ENCODE measurements at regions not wholly inside any gene's neighbourhood (a gene's known extent, or its start where the extent isn't known, plus 50 kb on each side); places are given as distances from the start of the nearest gene placed in this dataset.

- no peak overlapping the region for H3K4me3 ChIP-seq (replicated peaks in 1 of 2; ENCODE audit: low read depth in 1 of 2, low read length in 2 of 2)
- RAD21 ChIA-PET (ENCODE audit: low non-redundant PET in 1 of 2, low total read pairs in 2 of 2, uncharacterized antibody in 2 of 2, unreplicated experiment in 2 of 2) = no interaction called here
- H3K9me2 ChIP-seq (ENCODE audit: insufficient read depth) = no peaks in the 10 kb centered on the region
- intact Hi-C loops (cut with micrococcal nuclease) = no loop called here
- H3K79me2 ChIP-seq (ENCODE audit: insufficient read depth, low read length) = no peaks in the 10 kb centered on the region
- H3K27ac ChIP-seq (ENCODE audit: low read depth, low read length) = no peak overlapping the region
- H3K9me3 ChIP-seq (ENCODE audit: control insufficient read depth in 1 of 2, insufficient read depth in 1 of 2, low read depth in 1 of 2, low read length in 2 of 2) = no peaks in the 10 kb centered on the region
- H2AFZ ChIP-seq (ENCODE audit: low read depth, low read length, poor library complexity, severe bottlenecking) = no peak overlapping the region
- H3K27me3 ChIP-seq (ENCODE audit: insufficient read depth, low read length) = no peaks in the 10 kb centered on the region
- no peak overlapping the region for H3K9ac ChIP-seq (ENCODE audit: low read length)
- TF ChIP-seq SRF (IDR thresholded peaks at IDR 0.05; ENCODE audit: low read depth) (no peak), YY1 (IDR thresholded peaks at IDR 0.05; ENCODE audit: extremely low read depth, insufficient replicate concordance, low read depth, low read length) (no peak), ZFX (IDR thresholded peaks at IDR 0.05) (no peak), EGR1 (IDR thresholded peaks at IDR 0.05; ENCODE audit: low read depth) (no peak), POLR2A (IDR thresholded peaks at IDR 0.05; ENCODE audit: borderline replicate concordance, extremely low read depth, insufficient read depth, insufficient read length) (no peak), CEBPB (IDR thresholded peaks at IDR 0.05; ENCODE audit: low read depth) (no peak), JUND (IDR thresholded peaks at IDR 0.05) (no peak), POLR2AphosphoS5 (IDR thresholded peaks at IDR 0.05; ENCODE audit: low read depth, low read length) (no peak), SIN3A (IDR thresholded peaks at IDR 0.05; ENCODE audit: low read depth) (no peak), ZBTB33 (IDR thresholded peaks at IDR 0.05; ENCODE audit: extremely low read depth, insufficient replicate concordance, low read length) (no peak)
- TF ChIP-seq, protein P1, sequence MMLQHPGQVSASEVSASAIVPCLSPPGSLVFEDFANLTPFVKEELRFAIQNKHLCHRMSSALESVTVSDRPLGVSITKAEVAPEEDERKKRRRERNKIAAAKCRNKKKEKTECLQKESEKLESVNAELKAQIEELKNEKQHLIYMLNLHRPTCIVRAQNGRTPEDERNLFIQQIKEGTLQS (IDR thresholded peaks at IDR 0.05) = no peak
- TF ChIP-seq, protein P2, sequence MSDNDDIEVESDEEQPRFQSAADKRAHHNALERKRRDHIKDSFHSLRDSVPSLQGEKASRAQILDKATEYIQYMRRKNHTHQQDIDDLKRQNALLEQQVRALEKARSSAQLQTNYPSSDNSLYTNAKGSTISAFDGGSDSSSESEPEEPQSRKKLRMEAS (IDR thresholded peaks at IDR 0.05) = no peak
- TF ChIP-seq, protein P3, sequence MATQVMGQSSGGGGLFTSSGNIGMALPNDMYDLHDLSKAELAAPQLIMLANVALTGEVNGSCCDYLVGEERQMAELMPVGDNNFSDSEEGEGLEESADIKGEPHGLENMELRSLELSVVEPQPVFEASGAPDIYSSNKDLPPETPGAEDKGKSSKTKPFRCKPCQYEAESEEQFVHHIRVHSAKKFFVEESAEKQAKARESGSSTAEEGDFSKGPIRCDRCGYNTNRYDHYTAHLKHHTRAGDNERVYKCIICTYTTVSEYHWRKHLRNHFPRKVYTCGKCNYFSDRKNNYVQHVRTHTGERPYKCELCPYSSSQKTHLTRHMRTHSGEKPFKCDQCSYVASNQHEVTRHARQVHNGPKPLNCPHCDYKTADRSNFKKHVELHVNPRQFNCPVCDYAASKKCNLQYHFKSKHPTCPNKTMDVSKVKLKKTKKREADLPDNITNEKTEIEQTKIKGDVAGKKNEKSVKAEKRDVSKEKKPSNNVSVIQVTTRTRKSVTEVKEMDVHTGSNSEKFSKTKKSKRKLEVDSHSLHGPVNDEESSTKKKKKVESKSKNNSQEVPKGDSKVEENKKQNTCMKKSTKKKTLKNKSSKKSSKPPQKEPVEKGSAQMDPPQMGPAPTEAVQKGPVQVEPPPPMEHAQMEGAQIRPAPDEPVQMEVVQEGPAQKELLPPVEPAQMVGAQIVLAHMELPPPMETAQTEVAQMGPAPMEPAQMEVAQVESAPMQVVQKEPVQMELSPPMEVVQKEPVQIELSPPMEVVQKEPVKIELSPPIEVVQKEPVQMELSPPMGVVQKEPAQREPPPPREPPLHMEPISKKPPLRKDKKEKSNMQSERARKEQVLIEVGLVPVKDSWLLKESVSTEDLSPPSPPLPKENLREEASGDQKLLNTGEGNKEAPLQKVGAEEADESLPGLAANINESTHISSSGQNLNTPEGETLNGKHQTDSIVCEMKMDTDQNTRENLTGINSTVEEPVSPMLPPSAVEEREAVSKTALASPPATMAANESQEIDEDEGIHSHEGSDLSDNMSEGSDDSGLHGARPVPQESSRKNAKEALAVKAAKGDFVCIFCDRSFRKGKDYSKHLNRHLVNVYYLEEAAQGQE (IDR thresholded peaks at IDR 0.05; ENCODE audit: low read depth) = no peak
- no peak for ATAC-seq
- no peak overlapping the region for H3K4me2 ChIP-seq (ENCODE audit: low read length)
- no peaks in the 10 kb centered on the region for H4K20me1 ChIP-seq (ENCODE audit: insufficient read depth)
- no peak for DNase-seq (ENCODE audit: low read depth, low spot score)
- no peaks in the 10 kb centered on the region for H3K36me3 ChIP-seq (ENCODE audit: control insufficient read depth in 1 of 2, insufficient read depth in 2 of 2, low read length in 2 of 2)
- CTCF ChIA-PET = no interaction called here
- no peaks in the 10 kb centered on the region for H3K4me1 ChIP-seq (ENCODE audit: control insufficient read depth in 1 of 2, insufficient read depth in 2 of 2, low read length in 2 of 2)
- POLR2A ChIA-PET = no interaction called here
- no TSS peak for BruUV-seq (replicated peaks)
These were observed 1603.8 kb upstream of the ZEB2 start for GRCh38 chr2:146123714-146124113.
